Neural cell (in vitro differentiated cells): ENCODE measurements at regions not wholly inside any gene's neighbourhood (a gene's known extent, or its start where the extent isn't known, plus 50 kb on each side); places are given as distances from the start of the nearest gene placed in this dataset.
"Not testable (repeated sequence)": the region's sequence is repeated elsewhere in the genome, so short reads cannot be mapped to it uniquely, and the experiment has no call there.

Experiments used
- H2AFZ ChIP-seq: fragments of 200-600, 300-800 bp; sonication (generic), shearing (Covaris generic); 2 replicates; pipeline ENCODE4 v1.6.0; 2014; ENCODE audit warnings: low read depth, mild to moderate bottlenecking, antibody characterized with exemption, low read length, moderate library complexity
- H3F3A ChIP-seq: fragments of 200-600 bp; shearing (Covaris generic); 2 replicates; pipeline ENCODE4 v1.6.1; 2016; ENCODE audit warnings: mild to moderate bottlenecking, moderate library complexity, mixed read lengths, antibody characterized with exemption, low read length; ENCODE audit not compliant: insufficient read depth, poor library complexity, severe bottlenecking
- H3K27ac ChIP-seq: fragments of 200-600, 300-800 bp; sonication (generic), shearing (Covaris generic); 2 replicates; pipeline ENCODE4 v1.5.1; 2014; ENCODE audit warnings: mild to moderate bottlenecking, low read length, moderate library complexity
- H3K27me3 ChIP-seq: fragments of 300-800, 200-600 bp; sonication (generic), shearing (Covaris generic); 2 replicates; pipeline ENCODE4 v1.6.0; 2014; ENCODE audit warnings: mild to moderate bottlenecking, low read depth, low read length, moderate library complexity; ENCODE audit not compliant: insufficient read depth
- H3K36me3 ChIP-seq: fragments of 300-800, 200-600 bp; sonication (generic), shearing (Covaris generic); 2 replicates; pipeline ENCODE4 v1.5.1; 2014; ENCODE audit warnings: mild to moderate bottlenecking, antibody characterized with exemption, low read length, moderate library complexity; ENCODE audit not compliant: insufficient read depth
- H3K4me2 ChIP-seq: fragments of 300-800, 200-600 bp; sonication (generic), shearing (Covaris generic); 2 replicates; pipeline ENCODE4 v1.6.0; 2014; ENCODE audit warnings: mild to moderate bottlenecking, low read length
- H3K4me3 ChIP-seq: fragments of 300-800, 200-600 bp; sonication (generic), shearing (Covaris generic); 2 replicates; pipeline ENCODE4 v1.5.1; 2014; ENCODE audit warnings: mild to moderate bottlenecking, low read length, moderate library complexity
- H3K79me2 ChIP-seq: fragments of 200-600 bp; shearing (Covaris generic); replicated peaks from 2 replicates; pipeline ENCODE4 v1.6.0; 2014; ENCODE audit warnings: mild to moderate bottlenecking, low read length, moderate library complexity; ENCODE audit not compliant: insufficient read depth
- H3K9ac ChIP-seq: fragments of 300-800, 200-600 bp; sonication (generic), shearing (Covaris generic); 2 replicates; pipeline ENCODE4 v1.6.1; 2016; ENCODE audit warnings: mild to moderate bottlenecking, low read length, mixed read lengths
- H3K9me2 ChIP-seq: fragments of 200-600 bp; shearing (Covaris generic); 2 replicates; pipeline ENCODE4 v1.6.1; 2016; ENCODE audit warnings: mild to moderate bottlenecking, low read length, mixed read lengths; ENCODE audit not compliant: insufficient read depth
- H3K9me3 ChIP-seq: fragments of 200-600, 300-800 bp; sonication (generic), shearing (Covaris generic); 2 replicates; pipeline ENCODE4 v1.6.1; 2016; ENCODE audit warnings: mild to moderate bottlenecking, mixed run types, low read length, moderate library complexity, mixed read lengths
- H4K20me1 ChIP-seq: fragments of 200-600 bp; shearing (Covaris generic); 2 replicates; pipeline ENCODE4 v1.6.1; 2016; ENCODE audit warnings: mild to moderate bottlenecking, mixed run types; ENCODE audit not compliant: insufficient read depth
- EP300 ChIP-seq: fragments of 450-650 bp; conservative IDR thresholded peaks from 2 replicates; pipeline ENCODE4 v1.6.1; 2014; ENCODE audit warnings: antibody characterized with exemption, mild to moderate bottlenecking, moderate library complexity; ENCODE audit not compliant: poor library complexity, severe bottlenecking
- EZH2 ChIP-seq: fragments of 200-600, 300-800 bp; shearing (Covaris generic), sonication (generic); IDR thresholded peaks from 2 replicates; pipeline ENCODE4 v1.6.1; 2014; ENCODE audit warnings: antibody characterized with exemption, low read length, borderline replicate concordance, mild to moderate bottlenecking; ENCODE audit not compliant: insufficient read depth, poor library complexity, severe bottlenecking
- POLR2AphosphoS5 ChIP-seq: IDR thresholded peaks from 2 replicates; pipeline ENCODE4 v1.6.1; 2012
- TAF1 ChIP-seq: IDR thresholded peaks from 2 replicates; pipeline ENCODE4 v1.6.1; 2012; ENCODE audit warnings: low read depth
- TF ChIP-seq, protein P1 (sequence below): IDR thresholded peaks from 2 replicates; pipeline ENCODE4 v1.6.1; 2012; ENCODE audit warnings: borderline replicate concordance
- TF ChIP-seq, protein P2 (sequence below): fragments of 450-650 bp; IDR thresholded peaks from 2 replicates; pipeline ENCODE4 v1.5.1; 2014; ENCODE audit warnings: antibody characterized with exemption, mild to moderate bottlenecking, moderate library complexity; ENCODE audit not compliant: poor library complexity, severe bottlenecking

DNA sequence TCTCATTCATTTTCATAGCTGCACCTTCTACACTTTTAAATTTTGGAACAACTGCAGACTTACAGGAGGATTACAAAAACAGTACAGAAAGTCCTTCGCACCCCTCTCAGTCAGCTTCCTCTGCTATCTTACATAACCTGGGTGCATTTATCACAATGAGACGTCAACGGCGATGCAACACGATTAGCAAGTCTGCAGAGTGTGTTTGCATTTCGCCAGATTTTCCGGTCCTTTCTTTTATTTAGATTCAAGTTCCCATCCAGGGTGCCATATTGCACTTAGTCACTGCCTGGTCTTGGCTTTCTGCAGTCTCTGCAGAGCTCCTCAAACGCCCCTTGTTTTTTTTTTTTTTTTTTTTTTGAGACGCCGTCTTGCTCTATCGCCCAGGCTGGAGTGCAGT, 85.9 kb downstream of the ASMT start:
- H3K9me2 ChIP-seq: no peaks in the 10 kb centered on the region
- no peaks in the 10 kb centered on the region for H4K20me1 ChIP-seq
- no peaks in the 10 kb centered on the region for H3F3A ChIP-seq
- H3K27ac ChIP-seq: no peak overlapping the region
- H3K9me3 ChIP-seq: no peaks in the 10 kb centered on the region
- H3K36me3 ChIP-seq: no peaks in the 10 kb centered on the region
- no peak overlapping the region for H3K9ac ChIP-seq
- H3K4me2 ChIP-seq: no peak overlapping the region
- no peaks in the 10 kb centered on the region for H3K79me2 ChIP-seq
- H2AFZ ChIP-seq: no peak overlapping the region
- no peaks in the 10 kb centered on the region for H3K27me3 ChIP-seq
- H3K4me3 ChIP-seq: no peak overlapping the region
- no peak for TF ChIP-seq EP300

DNA sequence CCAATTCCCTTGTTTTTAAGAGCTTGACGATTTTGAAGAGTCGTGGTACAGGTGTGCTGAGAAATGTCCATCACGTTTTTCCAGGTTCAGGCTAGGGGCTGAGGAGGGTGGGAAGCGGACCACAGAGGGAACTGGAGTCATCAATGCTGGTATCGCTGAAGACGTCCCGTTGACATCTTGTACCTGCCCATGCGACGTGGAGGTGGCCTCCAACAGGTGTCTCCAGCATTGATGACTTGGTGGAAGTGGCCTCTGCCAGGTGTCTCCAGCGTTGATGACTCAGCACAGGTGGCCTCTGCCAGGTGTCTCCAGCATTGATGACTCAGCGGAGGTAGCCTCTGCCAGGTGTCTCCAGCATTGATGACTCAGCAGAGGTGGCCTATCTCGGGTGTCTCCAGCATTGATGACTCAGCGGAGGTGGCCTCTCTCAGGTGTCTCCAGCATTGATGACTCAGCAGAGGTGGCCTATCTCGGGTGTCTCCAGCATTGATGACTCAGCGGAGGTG, 86.6 kb downstream of the ASMT start:
- not testable (repeated sequence) for H3K36me3 ChIP-seq, H3K9ac ChIP-seq, H4K20me1 ChIP-seq, H3K9me2 ChIP-seq, H3K4me2 ChIP-seq, H2AFZ ChIP-seq, H3F3A ChIP-seq, H3K4me3 ChIP-seq, H3K27ac ChIP-seq, H3K27me3 ChIP-seq, H3K79me2 ChIP-seq, H3K9me3 ChIP-seq

DNA sequence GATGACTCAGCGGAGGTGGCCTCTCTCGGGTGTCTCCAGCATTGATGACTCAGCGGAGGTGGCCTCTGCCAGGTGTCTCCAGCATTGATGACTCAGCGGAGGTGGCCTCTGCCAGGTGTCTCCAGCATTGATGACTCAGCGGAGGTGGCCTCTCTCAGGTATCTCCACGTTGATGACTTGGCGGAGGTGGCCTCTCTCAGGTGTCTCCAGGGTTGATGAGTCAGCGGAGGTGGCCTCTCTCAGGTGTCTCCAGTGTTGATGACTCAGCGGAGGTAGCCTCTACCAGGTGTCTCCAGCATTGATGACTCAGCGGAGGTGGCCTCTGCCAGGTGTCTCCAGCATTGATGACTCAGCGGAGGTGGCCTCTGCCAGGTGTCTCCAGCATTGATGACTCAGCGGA, 87.3 kb downstream of the ASMT start:
- H3K27me3 ChIP-seq, H3K9me2 ChIP-seq, H3F3A ChIP-seq, H4K20me1 ChIP-seq, H2AFZ ChIP-seq, H3K4me2 ChIP-seq, H3K27ac ChIP-seq, H3K36me3 ChIP-seq, H3K9me3 ChIP-seq, H3K79me2 ChIP-seq, H3K9ac ChIP-seq, H3K4me3 ChIP-seq: not testable (repeated sequence)

DNA sequence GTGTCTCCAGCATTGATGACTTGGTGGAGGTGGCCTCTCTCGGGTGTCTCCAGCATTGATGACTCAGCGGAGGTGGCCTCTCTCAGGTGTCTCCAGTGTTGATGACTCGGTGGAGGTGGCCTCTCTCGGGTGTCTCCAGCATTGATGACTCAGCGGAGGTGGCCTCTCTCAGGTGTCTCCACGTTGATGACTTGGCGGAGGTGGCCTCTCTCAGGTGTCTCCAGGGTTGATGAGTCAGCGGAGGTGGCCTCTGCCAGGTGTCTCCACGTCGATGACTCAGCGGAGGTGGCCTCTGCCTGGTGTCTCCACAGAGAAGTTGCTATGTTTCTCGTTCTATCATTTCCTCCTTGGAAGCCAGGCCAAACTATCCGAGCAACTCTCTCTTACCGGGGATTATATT, 87.7 kb downstream of the ASMT start:
- not testable (repeated sequence) for H3F3A ChIP-seq, H3K4me3 ChIP-seq, H3K27me3 ChIP-seq, H3K9me3 ChIP-seq, H4K20me1 ChIP-seq, H3K9ac ChIP-seq, H3K36me3 ChIP-seq, H3K4me2 ChIP-seq, H3K9me2 ChIP-seq, H2AFZ ChIP-seq, H3K27ac ChIP-seq, H3K79me2 ChIP-seq

DNA sequence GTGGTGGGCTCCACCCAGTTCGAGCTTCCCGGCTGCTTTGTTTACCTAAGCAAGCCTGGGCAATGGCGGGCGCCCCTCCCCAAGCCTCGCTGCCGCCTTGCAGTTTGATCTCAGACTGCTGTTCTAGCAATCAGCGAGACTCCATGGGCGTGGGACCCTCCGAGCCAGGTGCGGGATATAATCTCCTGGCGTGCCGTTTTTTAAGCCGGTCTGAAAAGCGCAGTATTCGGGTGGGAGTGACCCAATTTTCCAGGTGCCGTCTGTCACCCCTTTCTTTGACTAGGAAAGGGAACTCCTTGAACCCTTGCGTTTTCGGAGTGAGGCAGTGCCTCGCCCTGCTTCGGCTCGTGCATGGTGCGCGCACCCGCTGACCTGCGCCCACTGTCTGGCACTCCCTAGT, 94.4 kb downstream of the ASMT start:
- not testable (repeated sequence) for H4K20me1 ChIP-seq, H3K4me3 ChIP-seq, H3K27ac ChIP-seq, H3K9ac ChIP-seq, H3K27me3 ChIP-seq, H3K79me2 ChIP-seq, H3K36me3 ChIP-seq, H3K4me2 ChIP-seq, H3F3A ChIP-seq, H2AFZ ChIP-seq, H3K9me3 ChIP-seq, H3K9me2 ChIP-seq

DNA sequence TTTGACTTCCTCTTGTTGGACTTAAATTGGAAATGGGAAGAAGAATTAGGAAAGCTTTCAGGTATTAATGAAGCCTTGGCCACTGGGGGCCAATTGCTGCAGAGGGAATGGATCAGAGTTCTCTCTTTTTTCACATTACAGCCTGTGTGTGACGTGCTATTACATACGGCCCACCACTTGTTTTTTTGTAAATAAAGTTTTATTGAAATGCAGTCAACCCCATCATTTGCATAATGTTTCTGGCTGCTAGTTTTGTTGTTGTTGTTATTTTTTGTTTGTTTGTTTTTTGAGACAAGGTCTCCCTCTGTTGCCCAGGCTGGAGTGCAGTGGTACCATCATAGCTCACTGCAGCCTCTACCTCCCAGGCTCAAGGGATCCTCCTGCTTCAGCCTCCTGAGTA, 98.4 kb downstream of the ASMT start:
- Histone ChIP-seq H3K4me2 (no peak overlapping the region), H3K79me2 (no peaks in the 10 kb centered on the region), H2AFZ (no peak overlapping the region), H3K9me3 (no peaks in the 10 kb centered on the region), H3K27me3 (no peaks in the 10 kb centered on the region), H3K9ac (no peak overlapping the region), H3K36me3 (no peaks in the 10 kb centered on the region), H3K4me3 (no peak overlapping the region), H3K27ac (no peak overlapping the region), H3K9me2 (no peaks in the 10 kb centered on the region), H3F3A (no peaks in the 10 kb centered on the region), H4K20me1 (no peaks in the 10 kb centered on the region)
- TF ChIP-seq EP300 (no peak), TAF1 (no peak), POLR2AphosphoS5 (no peak), EZH2 (no peak)
- TF ChIP-seq, protein P1, sequence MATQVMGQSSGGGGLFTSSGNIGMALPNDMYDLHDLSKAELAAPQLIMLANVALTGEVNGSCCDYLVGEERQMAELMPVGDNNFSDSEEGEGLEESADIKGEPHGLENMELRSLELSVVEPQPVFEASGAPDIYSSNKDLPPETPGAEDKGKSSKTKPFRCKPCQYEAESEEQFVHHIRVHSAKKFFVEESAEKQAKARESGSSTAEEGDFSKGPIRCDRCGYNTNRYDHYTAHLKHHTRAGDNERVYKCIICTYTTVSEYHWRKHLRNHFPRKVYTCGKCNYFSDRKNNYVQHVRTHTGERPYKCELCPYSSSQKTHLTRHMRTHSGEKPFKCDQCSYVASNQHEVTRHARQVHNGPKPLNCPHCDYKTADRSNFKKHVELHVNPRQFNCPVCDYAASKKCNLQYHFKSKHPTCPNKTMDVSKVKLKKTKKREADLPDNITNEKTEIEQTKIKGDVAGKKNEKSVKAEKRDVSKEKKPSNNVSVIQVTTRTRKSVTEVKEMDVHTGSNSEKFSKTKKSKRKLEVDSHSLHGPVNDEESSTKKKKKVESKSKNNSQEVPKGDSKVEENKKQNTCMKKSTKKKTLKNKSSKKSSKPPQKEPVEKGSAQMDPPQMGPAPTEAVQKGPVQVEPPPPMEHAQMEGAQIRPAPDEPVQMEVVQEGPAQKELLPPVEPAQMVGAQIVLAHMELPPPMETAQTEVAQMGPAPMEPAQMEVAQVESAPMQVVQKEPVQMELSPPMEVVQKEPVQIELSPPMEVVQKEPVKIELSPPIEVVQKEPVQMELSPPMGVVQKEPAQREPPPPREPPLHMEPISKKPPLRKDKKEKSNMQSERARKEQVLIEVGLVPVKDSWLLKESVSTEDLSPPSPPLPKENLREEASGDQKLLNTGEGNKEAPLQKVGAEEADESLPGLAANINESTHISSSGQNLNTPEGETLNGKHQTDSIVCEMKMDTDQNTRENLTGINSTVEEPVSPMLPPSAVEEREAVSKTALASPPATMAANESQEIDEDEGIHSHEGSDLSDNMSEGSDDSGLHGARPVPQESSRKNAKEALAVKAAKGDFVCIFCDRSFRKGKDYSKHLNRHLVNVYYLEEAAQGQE: no peak
- TF ChIP-seq, protein P2, sequence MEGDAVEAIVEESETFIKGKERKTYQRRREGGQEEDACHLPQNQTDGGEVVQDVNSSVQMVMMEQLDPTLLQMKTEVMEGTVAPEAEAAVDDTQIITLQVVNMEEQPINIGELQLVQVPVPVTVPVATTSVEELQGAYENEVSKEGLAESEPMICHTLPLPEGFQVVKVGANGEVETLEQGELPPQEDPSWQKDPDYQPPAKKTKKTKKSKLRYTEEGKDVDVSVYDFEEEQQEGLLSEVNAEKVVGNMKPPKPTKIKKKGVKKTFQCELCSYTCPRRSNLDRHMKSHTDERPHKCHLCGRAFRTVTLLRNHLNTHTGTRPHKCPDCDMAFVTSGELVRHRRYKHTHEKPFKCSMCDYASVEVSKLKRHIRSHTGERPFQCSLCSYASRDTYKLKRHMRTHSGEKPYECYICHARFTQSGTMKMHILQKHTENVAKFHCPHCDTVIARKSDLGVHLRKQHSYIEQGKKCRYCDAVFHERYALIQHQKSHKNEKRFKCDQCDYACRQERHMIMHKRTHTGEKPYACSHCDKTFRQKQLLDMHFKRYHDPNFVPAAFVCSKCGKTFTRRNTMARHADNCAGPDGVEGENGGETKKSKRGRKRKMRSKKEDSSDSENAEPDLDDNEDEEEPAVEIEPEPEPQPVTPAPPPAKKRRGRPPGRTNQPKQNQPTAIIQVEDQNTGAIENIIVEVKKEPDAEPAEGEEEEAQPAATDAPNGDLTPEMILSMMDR: no peak
